Liver (tissue), 8 donors: ENCODE measurements at regions not wholly inside any gene's neighbourhood (a gene's known extent, or its start where the extent isn't known, plus 50 kb on each side); places are given as distances from the start of the nearest gene placed in this dataset.

Experiments used
- DNase-seq: peaks from one replicate; pipeline ENCODE4 v3.0.0-alpha.2; 2017; ENCODE audit warnings: low spot score
- H3K27ac ChIP-seq, 2 donors: one replicate each; pipeline ENCODE4 v1.7.0; 2013; ENCODE audit warnings: inconsistent platforms in 2 of 2, low read length in 2 of 2, control low read depth in 1 of 2, low read depth in 1 of 2, mild to moderate bottlenecking in 1 of 2
- H3K27me3 ChIP-seq, 4 donors: one replicate each; pipeline versions ENCODE4 v1.6.1 to v1.7.0; 2013; ENCODE audit warnings: low read length in 3 of 4, inconsistent platforms in 1 of 4, mild to moderate bottlenecking in 1 of 4, moderate library complexity in 1 of 4; ENCODE audit not compliant: control insufficient read depth in 4 of 4, insufficient read depth in 4 of 4
- H3K36me3 ChIP-seq, 4 donors: one replicate each; pipeline versions ENCODE4 v1.6.1 to v1.7.0; 2013; ENCODE audit warnings: low read length in 3 of 4, mild to moderate bottlenecking in 3 of 4, low read depth in 1 of 4, moderate library complexity in 1 of 4; ENCODE audit not compliant: control insufficient read depth in 4 of 4, insufficient read depth in 3 of 4
- H3K4me1 ChIP-seq, 4 donors: one replicate each; pipeline versions ENCODE4 v1.6.1 to v1.7.0; 2013; ENCODE audit warnings: low read length in 3 of 4, mild to moderate bottlenecking in 3 of 4, moderate library complexity in 1 of 4; ENCODE audit not compliant: control insufficient read depth in 4 of 4, insufficient read depth in 4 of 4
- H3K4me3 ChIP-seq, 3 donors: one replicate each; pipeline versions ENCODE4 v1.6.1 to v1.7.0; 2013; ENCODE audit warnings: low read length in 3 of 3, control low read depth in 1 of 3, low read depth in 1 of 3, mild to moderate bottlenecking in 1 of 3
- H3K9ac ChIP-seq, 2 donors: one replicate each; pipeline ENCODE4 v1.7.0; 2013; ENCODE audit warnings: low read length in 2 of 2, mild to moderate bottlenecking in 2 of 2, moderate library complexity in 2 of 2, control low read depth in 1 of 2, low read depth in 1 of 2
- H3K9me3 ChIP-seq, 4 donors: one replicate each; pipeline versions ENCODE4 v1.6.1 to v1.7.0; 2013; ENCODE audit warnings: low read length in 3 of 4; ENCODE audit not compliant: control insufficient read depth in 4 of 4
- CTCF ChIP-seq: fragments of 150-350 bp; IDR thresholded peaks from 2 replicates; pipeline ENCODE4 v1.5.1; 2017; ENCODE audit warnings: improper control_type of control experiment, low read depth, low read length; ENCODE audit not compliant: missing input control
- EGR1 ChIP-seq, 2 donors: IDR thresholded peaks; 2 replicates each; pipeline ENCODE4 v1.6.1; 2016 to 2018; ENCODE audit warnings: antibody characterized with exemption in 2 of 2, low read depth in 2 of 2
- FOXA1 ChIP-seq: IDR thresholded peaks from 2 replicates; pipeline ENCODE4 v1.6.1; 2016; ENCODE audit warnings: antibody characterized with exemption
- HNF4A ChIP-seq, 2 donors: conservative IDR thresholded peaks; 2 replicates each; pipeline ENCODE4 v1.6.1; 2016; ENCODE audit warnings: antibody characterized with exemption in 2 of 2, mild to moderate bottlenecking in 2 of 2
- JUND ChIP-seq, 2 donors: IDR thresholded peaks; 2 replicates each; pipeline ENCODE4 v1.6.1; 2016; ENCODE audit warnings: antibody characterized with exemption in 2 of 2
- MAX ChIP-seq: IDR thresholded peaks from 2 replicates; pipeline ENCODE4 v1.6.1; 2016; ENCODE audit warnings: antibody characterized with exemption
- RAD21 ChIP-seq, 2 donors: IDR thresholded peaks; 2 replicates each; pipeline ENCODE4 v1.6.1; 2016; ENCODE audit warnings: antibody characterized with exemption in 2 of 2, mild to moderate bottlenecking in 2 of 2
- REST ChIP-seq: IDR thresholded peaks from 2 replicates; pipeline ENCODE4 v1.6.1; 2016; ENCODE audit warnings: antibody characterized with exemption, mild to moderate bottlenecking
- RXRA ChIP-seq, 2 donors: IDR thresholded peaks; 2 replicates each; pipeline ENCODE4 v1.6.1; 2017 to 2018; ENCODE audit warnings: antibody characterized with exemption in 2 of 2, mild to moderate bottlenecking in 1 of 2
- TAF1 ChIP-seq: conservative IDR thresholded peaks from 2 replicates; pipeline ENCODE4 v1.6.1; 2016; ENCODE audit warnings: antibody characterized with exemption, mild to moderate bottlenecking
- WGBS: extraction: QIAGEN DNeasy Blood & Tissue Kit; methylation state at CpG from one replicate; pipeline ENCODE4 v1.1.7; 2013; 5-methylcytosine and 5-hydroxymethylcytosine counted together
- donor health status: healthy.
- donor health status: healthy.
- donor health status: healthy.
- donor health status: healthy.
- donor health status: healthy.

- TF ChIP-seq REST (no peak), MAX (no peak), TAF1 (no peak), HNF4A (conservative IDR thresholded peaks at IDR 0.05) (no peak), EGR1 (IDR thresholded peaks at IDR 0.05; ENCODE audit: low read depth in 2 of 2) (no peak)
Observed at GRCh38 chr2:234269769-234270204, 219.3 kb downstream of the SPP2 start (continued).

GRCh38 chr2:234267534-234267933 is 217.0 kb downstream of the SPP2 start:
- 86% methylated on average over 1 of the region's 1 CpG for WGBS
- no peak overlapping the region for H3K9ac ChIP-seq
- DNase-seq: no peak
- no peak overlapping the region for H3K4me3 ChIP-seq
- no peak overlapping the region for H3K27ac ChIP-seq
- no peaks in the 10 kb centered on the region for H3K4me1 ChIP-seq
- peaks cover 0 to 2% (median 0%) of the 10 kb centered on the region in 4 donors for H3K27me3 ChIP-seq
- H3K9me3 ChIP-seq: no peaks in the 10 kb centered on the region
- no peaks in the 10 kb centered on the region for H3K36me3 ChIP-seq
- TF ChIP-seq HNF4A (conservative IDR thresholded peaks at IDR 0.05) (no peak), TAF1 (no peak), RAD21 (IDR thresholded peaks at IDR 0.05) (no peak)

GRCh38 chr2:234266952-234267351 is 216.4 kb downstream of the SPP2 start:
- WGBS: 90% methylated on average over 1 of the region's 1 CpG
- no peaks in the 10 kb centered on the region for H3K4me1 ChIP-seq
- no peak for DNase-seq
- no peaks in the 10 kb centered on the region for H3K36me3 ChIP-seq
- H3K9me3 ChIP-seq: no peaks in the 10 kb centered on the region
- TF ChIP-seq FOXA1 (no peak), JUND (IDR thresholded peaks at IDR 0.05) (no peak), TAF1 (no peak), RXRA (IDR thresholded peaks at IDR 0.05) (no peak), CTCF (no peak), REST (no peak)
- H3K4me3 ChIP-seq: no peak overlapping the region
- no peak overlapping the region for H3K27ac ChIP-seq
- no peak overlapping the region for H3K9ac ChIP-seq
- H3K27me3 ChIP-seq: peaks cover 0 to 2% (median 0%) of the 10 kb centered on the region in 4 donors
